K562 (cell line): ENCODE measurements at regions not wholly inside any gene's neighbourhood (a gene's known extent, or its start where the extent isn't known, plus 50 kb on each side); places are given as distances from the start of the nearest gene placed in this dataset.

Experiments
- ATAC-seq: fragments of 200-7000 bp; cut with Tn5 transposase; 3 replicates; pipeline ENCODE4 v1.9.1; 2020; ENCODE audit warnings: moderate library complexity
- BruUV-seq: library from RNA; stranded (reverse); fragments of 400-500 nt; replicated peaks from 2 replicates; lab custom pipeline; 2021; lab: Mats Ljungman, UMichigan
- CTCF ChIA-PET: fragments of 300-600 bp; formaldehyde crosslinking; extraction: SDS; loops from one replicate; lab custom pipeline; 2021; ENCODE audit warnings: low intra/inter-chr PET ratio; lab: Yijun Ruan, JAX
- POLR2A ChIA-PET: fragments of 300-600, 350-650 bp; sonication (Branson Sonifier 250); formaldehyde crosslinking; extraction: SDS; loops from one replicate; lab custom pipeline; 2021; ENCODE audit warnings: antibody characterized with exemption, inconsistent platforms; lab: Yijun Ruan, JAX
- DNase-seq, 4 experiments: peaks; one replicate each; pipeline versions ENCODE4 v3.0.0 to v3.0.0-alpha.2; 2011 to 2018; ENCODE audit warnings: low spot score in 3 of 4, mixed read lengths in 3 of 4; ENCODE audit errors: extremely low read depth in 1 of 4
- FAIRE-seq: peaks from 2 replicates; lab custom pipeline; 2011; peaks lifted over from hg19 to GRCh38; lab: Jason Lieb, UNC
- H2AFZ ChIP-seq: 2 replicates; pipeline ENCODE4 v1.6.0; 2011; ENCODE audit warnings: low read depth, low read length, control low read depth, inconsistent platforms
- H3K27ac ChIP-seq: fragments of 200-600 bp; 3 replicates; pipeline ENCODE4 v1.8.0; 2011; ENCODE audit warnings: low read depth, mild to moderate bottlenecking, control low read depth, inconsistent platforms, low read length, moderate library complexity, mixed read lengths; ENCODE audit errors: extremely low read depth
- H3K27me3 ChIP-seq, 2 experiments: fragments of 300-600 bp in 1 of 2; 2 replicates in 1 of 2; 3 replicates in 1 of 2; pipeline versions ENCODE4 v1.6.0 to v1.8.0; 2011; ENCODE audit warnings: inconsistent platforms in 2 of 2, low read length in 2 of 2, mild to moderate bottlenecking in 1 of 2, mixed read lengths in 1 of 2, moderate library complexity in 1 of 2; ENCODE audit not compliant: control insufficient read depth in 2 of 2, insufficient read depth in 2 of 2
- H3K36me3 ChIP-seq: fragments of 300-600 bp; 3 replicates; pipeline ENCODE4 v1.8.0; 2011; ENCODE audit warnings: mild to moderate bottlenecking, low read length, inconsistent platforms; ENCODE audit not compliant: control insufficient read depth, insufficient read depth
- H3K4me1 ChIP-seq, 2 experiments: fragments of 200-600 bp in 1 of 2; replicated peaks in 1 of 2; 2 replicates in 1 of 2; 3 replicates in 1 of 2; pipeline versions ENCODE4 v1.5.1 to v1.8.0; 2011; ENCODE audit warnings: inconsistent platforms in 2 of 2, low read length in 2 of 2, mild to moderate bottlenecking in 1 of 2, mixed read lengths in 1 of 2, moderate library complexity in 1 of 2; ENCODE audit not compliant: control insufficient read depth in 2 of 2, insufficient read depth in 2 of 2
- H3K4me2 ChIP-seq: 2 replicates; pipeline ENCODE4 v1.6.1; 2011; ENCODE audit warnings: low read length, control low read depth, inconsistent platforms, mixed read lengths; ENCODE audit not compliant: insufficient read depth
- H3K4me3 ChIP-seq: fragments of 200-600 bp; sonication (generic), shearing (Covaris generic); 2 replicates; pipeline ENCODE4 v1.5.1; 2016; ENCODE audit warnings: control low read depth, inconsistent platforms
- H3K79me2 ChIP-seq: fragments of 200-600 bp; 3 replicates; pipeline ENCODE4 v1.8.0; 2011; ENCODE audit warnings: low read length, inconsistent platforms; ENCODE audit not compliant: control insufficient read depth, insufficient read depth
- H3K9ac ChIP-seq, 2 experiments: 2 replicates each; pipeline versions ENCODE4 v1.6.0 to v1.6.1; 2011; ENCODE audit warnings: low read depth in 2 of 2, low read length in 2 of 2, control low read depth in 1 of 2, inconsistent platforms in 1 of 2, mild to moderate bottlenecking in 1 of 2, mixed read lengths in 1 of 2; ENCODE audit not compliant: insufficient read depth in 1 of 2
- H3K9me1 ChIP-seq: one replicate; pipeline ENCODE4 v1.6.0; 2011; ENCODE audit warnings: inconsistent platforms, mild to moderate bottlenecking, low read length, moderate library complexity; ENCODE audit not compliant: control insufficient read depth, insufficient read depth
- H3K9me3 ChIP-seq: replicated peaks from 2 replicates; pipeline ENCODE4 v1.5.1; 2011; ENCODE audit warnings: low read depth, low read length, inconsistent platforms; ENCODE audit not compliant: control insufficient read depth, insufficient read depth
- H4K20me1 ChIP-seq: replicated peaks from 2 replicates; pipeline ENCODE4 v1.6.1; 2011; ENCODE audit warnings: low read length, inconsistent platforms, mixed read lengths; ENCODE audit not compliant: control insufficient read depth, insufficient read depth
- RAD21 ChIP-seq, 2 experiments: fragments of 250-450 bp in 1 of 2; fragments of 450-650 bp in 1 of 2; sonication (Bioruptor Pico) in 1 of 2; formaldehyde crosslinking in 1 of 2; IDR thresholded peaks in 1 of 2; conservative IDR thresholded peaks in 1 of 2; 2 replicates each; pipeline versions ENCODE4 v1.4.0 to v1.8.0; 2020 to 2022; ENCODE audit warnings: mild to moderate bottlenecking in 2 of 2, moderate library complexity in 1 of 2
- ZNF24 ChIP-seq: fragments of 450-650 bp; IDR thresholded peaks from 2 replicates; pipeline ENCODE4 v1.6.1; 2016
- WGBS: fragments of 100-300 bp; shearing (Covaris generic); methylation state at CpG from one replicate; pipeline ENCODE4 v1.1.6; 2016; ENCODE audit warnings: low coverage, mixed read lengths; ENCODE audit not compliant: insufficient coverage; ENCODE audit errors: missing lambda C conversion rate; 5-methylcytosine and 5-hydroxymethylcytosine counted together
- in situ Hi-C: fragments of 300-500 bp; cut with MboI; formaldehyde crosslinking; loops from 4 replicates; pipeline ENCODE4 v1.15.0; 2018; ENCODE audit warnings: inconsistent platforms, mixed read lengths
- intact Hi-C: fragments of 100-400 bp; cut with micrococcal nuclease; formaldehyde crosslinking; loops from 2 replicates; pipeline ENCODE4 v1.14.2; 2022
- TF ChIP-seq, protein P1 (sequence below), 3 experiments: IDR thresholded peaks in 2 of 3; conservative IDR thresholded peaks in 1 of 3; 2 replicates each; pipeline ENCODE4 v1.5.1; 2011 to 2012; ENCODE audit warnings: low read length in 3 of 3, mild to moderate bottlenecking in 3 of 3, control low read depth in 2 of 3, improper control_type of control experiment in 1 of 3, inconsistent platforms in 1 of 3, low read depth in 1 of 3, mixed read lengths in 1 of 3, moderate library complexity in 1 of 3; ENCODE audit not compliant: insufficient read depth in 2 of 3
- TF ChIP-seq, protein P2 (sequence below), 3 experiments: fragments of 200-800 bp in 1 of 3; sonication (Bioruptor generic) in 1 of 3; sonication (generic) in 1 of 3; formaldehyde crosslinking in 1 of 3; IDR thresholded peaks; 2 replicates each; pipeline versions ENCODE4 v1.6.1 to v1.8.0; 2016 to 2022; ENCODE audit warnings: mild to moderate bottlenecking in 2 of 3, missing compliant biosample characterization in 2 of 3, missing genetic modification characterization in 2 of 3, missing genetic modification reagents in 1 of 3
- TF ChIP-seq, protein P3 (sequence below): fragments of 250-450 bp; sonication (Bioruptor Pico); IDR thresholded peaks from 2 replicates; pipeline ENCODE4 v1.5.0; 2021; ENCODE audit warnings: mild to moderate bottlenecking, borderline replicate concordance
- TF ChIP-seq, protein P4 (sequence below), 2 experiments: fragments of 450-650 bp; formaldehyde crosslinking in 1 of 2; IDR thresholded peaks; 2 replicates each; pipeline versions ENCODE4 v1.4.0 to v1.6.1; 2014 to 2020; ENCODE audit warnings: mild to moderate bottlenecking in 2 of 2, borderline replicate concordance in 1 of 2, low read depth in 1 of 2

DNA sequence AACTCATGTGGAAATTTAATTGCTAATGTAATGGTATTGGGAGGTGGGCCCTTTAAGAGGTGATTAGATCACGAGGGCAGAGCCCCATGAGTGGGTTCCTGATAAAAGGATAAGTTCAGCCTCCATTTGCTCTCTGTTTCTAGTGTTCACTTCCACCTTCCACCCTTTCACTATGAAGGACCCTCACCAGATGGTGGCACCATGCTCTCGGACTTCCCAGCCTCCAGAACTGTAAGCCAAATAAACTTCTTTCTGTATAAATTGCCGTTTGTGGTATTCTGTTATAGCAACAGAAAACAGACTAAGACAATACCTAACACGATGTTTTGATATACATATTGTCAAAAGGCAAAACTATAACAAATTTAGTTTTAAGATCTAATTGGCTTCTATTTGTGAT is 166.2 kb downstream of the DEPDC1B start:
- WGBS, result 0% methylated on average over 4 of the region's 4 CpGs
- POLR2A ChIA-PET, result no interaction called here
- FAIRE-seq, result no peak
- in situ Hi-C loops (no loop called here), intact Hi-C loops (no loop called here)
- Histone ChIP-seq H2AFZ (no peak overlapping the region), H3K4me3 (no peak overlapping the region), H3K27me3 (no peaks in the 10 kb centered on the region), H3K9me1 (no peaks in the 10 kb centered on the region), H3K9me3 (no peaks in the 10 kb centered on the region), H3K4me1 (no peaks in the 10 kb centered on the region), H3K9ac (no peak overlapping the region), H3K36me3 (no peaks in the 10 kb centered on the region), H4K20me1 (no peaks in the 10 kb centered on the region), H3K27ac (no peak overlapping the region), H3K79me2 (no peaks in the 10 kb centered on the region), H3K4me2 (no peak overlapping the region)
- TF ChIP-seq, protein P1, sequence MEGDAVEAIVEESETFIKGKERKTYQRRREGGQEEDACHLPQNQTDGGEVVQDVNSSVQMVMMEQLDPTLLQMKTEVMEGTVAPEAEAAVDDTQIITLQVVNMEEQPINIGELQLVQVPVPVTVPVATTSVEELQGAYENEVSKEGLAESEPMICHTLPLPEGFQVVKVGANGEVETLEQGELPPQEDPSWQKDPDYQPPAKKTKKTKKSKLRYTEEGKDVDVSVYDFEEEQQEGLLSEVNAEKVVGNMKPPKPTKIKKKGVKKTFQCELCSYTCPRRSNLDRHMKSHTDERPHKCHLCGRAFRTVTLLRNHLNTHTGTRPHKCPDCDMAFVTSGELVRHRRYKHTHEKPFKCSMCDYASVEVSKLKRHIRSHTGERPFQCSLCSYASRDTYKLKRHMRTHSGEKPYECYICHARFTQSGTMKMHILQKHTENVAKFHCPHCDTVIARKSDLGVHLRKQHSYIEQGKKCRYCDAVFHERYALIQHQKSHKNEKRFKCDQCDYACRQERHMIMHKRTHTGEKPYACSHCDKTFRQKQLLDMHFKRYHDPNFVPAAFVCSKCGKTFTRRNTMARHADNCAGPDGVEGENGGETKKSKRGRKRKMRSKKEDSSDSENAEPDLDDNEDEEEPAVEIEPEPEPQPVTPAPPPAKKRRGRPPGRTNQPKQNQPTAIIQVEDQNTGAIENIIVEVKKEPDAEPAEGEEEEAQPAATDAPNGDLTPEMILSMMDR (IDR thresholded peaks at IDR 0.05 in 2 of 3, conservative IDR thresholded peaks at IDR 0.05 in 1 of 3; ENCODE audit: insufficient read depth in 2 of 3, low read depth in 1 of 3, low read length in 3 of 3), result peak in 1 of 3 experiments; percentile 7; a peak in 1 of 6 replicates
- TF ChIP-seq RAD21 (CRISPR knock-in tag; conservative IDR thresholded peaks at IDR 0.05 in 1 of 2, IDR thresholded peaks at IDR 0.05 in 1 of 2) (peak in 1 of 2 experiments; percentile 47; a peak in 2 of 4 replicates), ZNF24 (no peak)
- TF ChIP-seq, protein P2, sequence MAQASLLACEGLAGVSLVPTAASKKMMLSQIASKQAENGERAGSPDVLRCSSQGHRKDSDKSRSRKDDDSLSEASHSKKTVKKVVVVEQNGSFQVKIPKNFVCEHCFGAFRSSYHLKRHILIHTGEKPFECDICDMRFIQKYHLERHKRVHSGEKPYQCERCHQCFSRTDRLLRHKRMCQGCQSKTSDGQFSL (CRISPR knock-in tag; IDR thresholded peaks at IDR 0.05), result no peak
- TF ChIP-seq, protein P2 (tag; IDR thresholded peaks at IDR 0.05), result no peak
- TF ChIP-seq, protein P3, sequence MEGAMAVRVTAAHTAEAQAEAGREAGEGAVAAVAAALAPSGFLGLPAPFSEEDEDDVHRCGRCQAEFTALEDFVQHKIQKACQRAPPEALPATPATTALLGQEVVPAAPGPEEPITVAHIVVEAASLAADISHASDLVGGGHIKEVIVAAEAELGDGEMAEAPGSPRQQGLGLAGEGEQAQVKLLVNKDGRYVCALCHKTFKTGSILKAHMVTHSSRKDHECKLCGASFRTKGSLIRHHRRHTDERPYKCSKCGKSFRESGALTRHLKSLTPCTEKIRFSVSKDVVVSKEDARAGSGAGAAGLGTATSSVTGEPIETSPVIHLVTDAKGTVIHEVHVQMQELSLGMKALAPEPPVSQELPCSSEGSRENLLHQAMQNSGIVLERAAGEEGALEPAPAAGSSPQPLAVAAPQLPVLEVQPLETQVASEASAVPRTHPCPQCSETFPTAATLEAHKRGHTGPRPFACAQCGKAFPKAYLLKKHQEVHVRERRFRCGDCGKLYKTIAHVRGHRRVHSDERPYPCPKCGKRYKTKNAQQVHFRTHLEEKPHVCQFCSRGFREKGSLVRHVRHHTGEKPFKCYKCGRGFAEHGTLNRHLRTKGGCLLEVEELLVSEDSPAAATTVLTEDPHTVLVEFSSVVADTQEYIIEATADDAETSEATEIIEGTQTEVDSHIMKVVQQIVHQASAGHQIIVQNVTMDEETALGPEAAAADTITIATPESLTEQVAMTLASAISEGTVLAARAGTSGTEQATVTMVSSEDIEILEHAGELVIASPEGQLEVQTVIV (CRISPR knock-in tag), result no peak
- TF ChIP-seq, protein P4, sequence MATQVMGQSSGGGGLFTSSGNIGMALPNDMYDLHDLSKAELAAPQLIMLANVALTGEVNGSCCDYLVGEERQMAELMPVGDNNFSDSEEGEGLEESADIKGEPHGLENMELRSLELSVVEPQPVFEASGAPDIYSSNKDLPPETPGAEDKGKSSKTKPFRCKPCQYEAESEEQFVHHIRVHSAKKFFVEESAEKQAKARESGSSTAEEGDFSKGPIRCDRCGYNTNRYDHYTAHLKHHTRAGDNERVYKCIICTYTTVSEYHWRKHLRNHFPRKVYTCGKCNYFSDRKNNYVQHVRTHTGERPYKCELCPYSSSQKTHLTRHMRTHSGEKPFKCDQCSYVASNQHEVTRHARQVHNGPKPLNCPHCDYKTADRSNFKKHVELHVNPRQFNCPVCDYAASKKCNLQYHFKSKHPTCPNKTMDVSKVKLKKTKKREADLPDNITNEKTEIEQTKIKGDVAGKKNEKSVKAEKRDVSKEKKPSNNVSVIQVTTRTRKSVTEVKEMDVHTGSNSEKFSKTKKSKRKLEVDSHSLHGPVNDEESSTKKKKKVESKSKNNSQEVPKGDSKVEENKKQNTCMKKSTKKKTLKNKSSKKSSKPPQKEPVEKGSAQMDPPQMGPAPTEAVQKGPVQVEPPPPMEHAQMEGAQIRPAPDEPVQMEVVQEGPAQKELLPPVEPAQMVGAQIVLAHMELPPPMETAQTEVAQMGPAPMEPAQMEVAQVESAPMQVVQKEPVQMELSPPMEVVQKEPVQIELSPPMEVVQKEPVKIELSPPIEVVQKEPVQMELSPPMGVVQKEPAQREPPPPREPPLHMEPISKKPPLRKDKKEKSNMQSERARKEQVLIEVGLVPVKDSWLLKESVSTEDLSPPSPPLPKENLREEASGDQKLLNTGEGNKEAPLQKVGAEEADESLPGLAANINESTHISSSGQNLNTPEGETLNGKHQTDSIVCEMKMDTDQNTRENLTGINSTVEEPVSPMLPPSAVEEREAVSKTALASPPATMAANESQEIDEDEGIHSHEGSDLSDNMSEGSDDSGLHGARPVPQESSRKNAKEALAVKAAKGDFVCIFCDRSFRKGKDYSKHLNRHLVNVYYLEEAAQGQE (IDR thresholded peaks at IDR 0.05; ENCODE audit: borderline replicate concordance), result peak; percentile 4; the same call in 1 of the 2 replicates
- TF ChIP-seq, protein P4 (CRISPR knock-in tag; IDR thresholded peaks at IDR 0.05; ENCODE audit: low read depth), result no peak
- BruUV-seq, result no TSS peak
- ATAC-seq, result peak; percentile 39; the same call in 1 of the 3 replicates
- peak in 1 of 4 experiments; percentile 6 for DNase-seq
- CTCF ChIA-PET, result no interaction called here
